ENCODE measurements at regions not wholly inside any gene's neighbourhood (a gene's known extent, or its start where the extent isn't known, plus 50 kb on each side); places are given as distances from the start of the nearest gene placed in this dataset.

- TF ChIP-seq CTCF (conservative IDR thresholded peaks at IDR 0.05 in 1 of 2, IDR thresholded peaks at IDR 0.05 in 1 of 2; ENCODE audit: low read depth in 1 of 2, low read length in 2 of 2), result no peak
- TF ChIP-seq EZH2 (IDR thresholded peaks at IDR 0.05; ENCODE audit: low read length, missing control alignments), result no peak
Measured at GRCh38 chr1:58003059-58003458, 543.5 kb downstream of the OMA1 start.
